ENCODE measurements at regions not wholly inside any gene's neighbourhood (a gene's known extent, or its start where the extent isn't known, plus 50 kb on each side); places are given as distances from the start of the nearest gene placed in this dataset.

GRCh38 chr14:98997526-98998205 is 274.3 kb downstream of the BCL11B start:
- Histone ChIP-seq H3K9ac (ENCODE audit: low read length) (no peak overlapping the region), H3K36me3 (ENCODE audit: control insufficient read depth, insufficient read depth, low read length) (no peaks in the 10 kb centered on the region), H3K27me3 (ENCODE audit: control insufficient read depth, insufficient read depth, low read length) (no peaks in the 10 kb centered on the region), H3K9me3 (ENCODE audit: control insufficient read depth, low read length) (no peaks in the 10 kb centered on the region), H3K4me1 (ENCODE audit: control insufficient read depth, insufficient read depth, low read length) (no peaks in the 10 kb centered on the region), H3K4me3 (ENCODE audit: low read length) (no peak overlapping the region)

- Histone ChIP-seq H3K27me3 (ENCODE audit: control insufficient read depth, insufficient read depth, low read length) (no peaks in the 10 kb centered on the region), H3K4me1 (ENCODE audit: control insufficient read depth, insufficient read depth, low read length) (no peaks in the 10 kb centered on the region), H3K4me3 (ENCODE audit: low read length) (no peak overlapping the region), H3K9me3 (ENCODE audit: control insufficient read depth, low read length) (no peaks in the 10 kb centered on the region), H3K9ac (ENCODE audit: low read length) (no peak overlapping the region), H3K36me3 (ENCODE audit: control insufficient read depth, insufficient read depth, low read length) (no peaks in the 10 kb centered on the region)
These were observed 272.7 kb downstream of the BCL11B start for GRCh38 chr14:98999345-98999744.

- Histone ChIP-seq H3K27me3 (ENCODE audit: control insufficient read depth, insufficient read depth, low read length) (no peaks in the 10 kb centered on the region), H3K4me1 (ENCODE audit: control insufficient read depth, insufficient read depth, low read length) (no peaks in the 10 kb centered on the region), H3K36me3 (ENCODE audit: control insufficient read depth, insufficient read depth, low read length) (no peaks in the 10 kb centered on the region), H3K4me3 (ENCODE audit: low read length) (no peak overlapping the region), H3K9me3 (ENCODE audit: control insufficient read depth, low read length) (no peaks in the 10 kb centered on the region), H3K9ac (ENCODE audit: low read length) (no peak overlapping the region)
These were observed 272.1 kb downstream of the BCL11B start for GRCh38 chr14:98999901-99000300.

GRCh38 chr14:99001241-99001640 is 270.8 kb downstream of the BCL11B start:
- H3K9me3 ChIP-seq (ENCODE audit: control insufficient read depth, low read length), result no peaks in the 10 kb centered on the region
- no peaks in the 10 kb centered on the region for H3K27me3 ChIP-seq (ENCODE audit: control insufficient read depth, insufficient read depth, low read length)
- H3K36me3 ChIP-seq (ENCODE audit: control insufficient read depth, insufficient read depth, low read length), result no peaks in the 10 kb centered on the region
- no peaks in the 10 kb centered on the region for H3K4me1 ChIP-seq (ENCODE audit: control insufficient read depth, insufficient read depth, low read length)
- no peak overlapping the region for H3K9ac ChIP-seq (ENCODE audit: low read length)
- H3K4me3 ChIP-seq (ENCODE audit: low read length), result no peak overlapping the region

GRCh38 chr14:99003646-99004045 is 268.4 kb downstream of the BCL11B start:
- Histone ChIP-seq H3K4me3 (ENCODE audit: low read length) (no peak overlapping the region), H3K9ac (ENCODE audit: low read length) (no peak overlapping the region), H3K27me3 (ENCODE audit: control insufficient read depth, insufficient read depth, low read length) (no peaks in the 10 kb centered on the region), H3K36me3 (ENCODE audit: control insufficient read depth, insufficient read depth, low read length) (no peaks in the 10 kb centered on the region), H3K4me1 (ENCODE audit: control insufficient read depth, insufficient read depth, low read length) (no peaks in the 10 kb centered on the region), H3K9me3 (ENCODE audit: control insufficient read depth, low read length) (no peaks in the 10 kb centered on the region)

GRCh38 chr14:99004112-99004511 is 267.9 kb downstream of the BCL11B start:
- Histone ChIP-seq H3K27me3 (ENCODE audit: control insufficient read depth, insufficient read depth, low read length) (no peaks in the 10 kb centered on the region), H3K4me1 (ENCODE audit: control insufficient read depth, insufficient read depth, low read length) (no peaks in the 10 kb centered on the region), H3K4me3 (ENCODE audit: low read length) (no peak overlapping the region), H3K9ac (ENCODE audit: low read length) (no peak overlapping the region), H3K36me3 (ENCODE audit: control insufficient read depth, insufficient read depth, low read length) (no peaks in the 10 kb centered on the region), H3K9me3 (ENCODE audit: control insufficient read depth, low read length) (no peaks in the 10 kb centered on the region)

GRCh38 chr14:99006276-99006675 is 265.7 kb downstream of the BCL11B start:
- H3K4me3 ChIP-seq (ENCODE audit: low read length), result no peak overlapping the region
- no peaks in the 10 kb centered on the region for H3K9me3 ChIP-seq (ENCODE audit: control insufficient read depth, low read length)
- H3K9ac ChIP-seq (ENCODE audit: low read length), result no peak overlapping the region
- no peaks in the 10 kb centered on the region for H3K36me3 ChIP-seq (ENCODE audit: control insufficient read depth, insufficient read depth, low read length)
- no peaks in the 10 kb centered on the region for H3K27me3 ChIP-seq (ENCODE audit: control insufficient read depth, insufficient read depth, low read length)
- H3K4me1 ChIP-seq (ENCODE audit: control insufficient read depth, insufficient read depth, low read length), result no peaks in the 10 kb centered on the region

GRCh38 chr14:99007795-99008194 is 264.2 kb downstream of the BCL11B start:
- no peaks in the 10 kb centered on the region for H3K9me3 ChIP-seq (ENCODE audit: control insufficient read depth, low read length)
- H3K36me3 ChIP-seq (ENCODE audit: control insufficient read depth, insufficient read depth, low read length), result no peaks in the 10 kb centered on the region
- H3K27me3 ChIP-seq (ENCODE audit: control insufficient read depth, insufficient read depth, low read length), result no peaks in the 10 kb centered on the region
- no peaks in the 10 kb centered on the region for H3K4me1 ChIP-seq (ENCODE audit: control insufficient read depth, insufficient read depth, low read length)
- H3K9ac ChIP-seq (ENCODE audit: low read length), result no peak overlapping the region
- no peak overlapping the region for H3K4me3 ChIP-seq (ENCODE audit: low read length)

- Histone ChIP-seq H3K4me3 (ENCODE audit: low read length) (no peak overlapping the region), H3K9ac (ENCODE audit: low read length) (no peak overlapping the region), H3K36me3 (ENCODE audit: control insufficient read depth, insufficient read depth, low read length) (no peaks in the 10 kb centered on the region), H3K9me3 (ENCODE audit: control insufficient read depth, low read length) (no peaks in the 10 kb centered on the region), H3K4me1 (ENCODE audit: control insufficient read depth, insufficient read depth, low read length) (no peaks in the 10 kb centered on the region), H3K27me3 (ENCODE audit: control insufficient read depth, insufficient read depth, low read length) (no peaks in the 10 kb centered on the region)
These were observed 262.1 kb downstream of the BCL11B start for GRCh38 chr14:99009871-99010270.

GRCh38 chr14:99011385-99011784 is 260.6 kb downstream of the BCL11B start:
- Histone ChIP-seq H3K36me3 (ENCODE audit: control insufficient read depth, insufficient read depth, low read length) (no peaks in the 10 kb centered on the region), H3K4me3 (ENCODE audit: low read length) (no peak overlapping the region), H3K4me1 (ENCODE audit: control insufficient read depth, insufficient read depth, low read length) (no peaks in the 10 kb centered on the region), H3K9me3 (ENCODE audit: control insufficient read depth, low read length) (no peaks in the 10 kb centered on the region), H3K27me3 (ENCODE audit: control insufficient read depth, insufficient read depth, low read length) (no peaks in the 10 kb centered on the region), H3K9ac (ENCODE audit: low read length) (no peak overlapping the region)

- H3K4me1 ChIP-seq (ENCODE audit: control insufficient read depth, insufficient read depth, low read length), result no peaks in the 10 kb centered on the region
- H3K27me3 ChIP-seq (ENCODE audit: control insufficient read depth, insufficient read depth, low read length), result no peaks in the 10 kb centered on the region
- H3K36me3 ChIP-seq (ENCODE audit: control insufficient read depth, insufficient read depth, low read length), result no peaks in the 10 kb centered on the region
- H3K9ac ChIP-seq (ENCODE audit: low read length), result no peak overlapping the region
- H3K9me3 ChIP-seq (ENCODE audit: control insufficient read depth, low read length), result no peaks in the 10 kb centered on the region
- H3K4me3 ChIP-seq (ENCODE audit: low read length), result no peak overlapping the region
These were observed 259.3 kb downstream of the BCL11B start for GRCh38 chr14:99012703-99013102.

GRCh38 chr14:99015833-99016232 is 256.2 kb downstream of the BCL11B start:
- no peak overlapping the region for H3K9ac ChIP-seq (ENCODE audit: low read length)
- no peaks in the 10 kb centered on the region for H3K9me3 ChIP-seq (ENCODE audit: control insufficient read depth, low read length)
- no peaks in the 10 kb centered on the region for H3K27me3 ChIP-seq (ENCODE audit: control insufficient read depth, insufficient read depth, low read length)
- H3K4me3 ChIP-seq (ENCODE audit: low read length), result no peak overlapping the region
- H3K36me3 ChIP-seq (ENCODE audit: control insufficient read depth, insufficient read depth, low read length), result no peaks in the 10 kb centered on the region
- no peaks in the 10 kb centered on the region for H3K4me1 ChIP-seq (ENCODE audit: control insufficient read depth, insufficient read depth, low read length)

GRCh38 chr14:99023371-99023770 is 248.6 kb downstream of the BCL11B start:
- Histone ChIP-seq H3K9me3 (ENCODE audit: control insufficient read depth, low read length) (no peaks in the 10 kb centered on the region), H3K4me3 (ENCODE audit: low read length) (no peak overlapping the region), H3K36me3 (ENCODE audit: control insufficient read depth, insufficient read depth, low read length) (no peaks in the 10 kb centered on the region), H3K4me1 (ENCODE audit: control insufficient read depth, insufficient read depth, low read length) (no peaks in the 10 kb centered on the region), H3K27me3 (ENCODE audit: control insufficient read depth, insufficient read depth, low read length) (no peaks in the 10 kb centered on the region), H3K9ac (ENCODE audit: low read length) (no peak overlapping the region)

Data from mucosa of stomach (tissue), 1 donor.